ENCODE measurements at regions not wholly inside any gene's neighbourhood (a gene's known extent, or its start where the extent isn't known, plus 50 kb on each side); places are given as distances from the start of the nearest gene placed in this dataset.

- TF ChIP-seq CTCF (IDR thresholded peaks at IDR 0.05) (no peak), POLR2AphosphoS5 (IDR thresholded peaks at IDR 0.05) (no peak)
These were observed 121.3 kb upstream of the IL12A start for GRCh38 chr3:159867372-159867771.
